Uterus (tissue), 3 donors: ENCODE measurements at regions not wholly inside any gene's neighbourhood (a gene's known extent, or its start where the extent isn't known, plus 50 kb on each side); places are given as distances from the start of the nearest gene placed in this dataset.
"Not testable (repeated sequence)": the region's sequence is repeated elsewhere in the genome, so short reads cannot be mapped to it uniquely, and the experiment has no call there.

Experiments
- DNase-seq, 2 donors: peaks; one replicate each; pipeline ENCODE4 v3.0.0-alpha.2; 2019 to 2020
- H3K27ac ChIP-seq, 2 donors: fragments of 200-600 bp; sonication (generic); 1 replicate in 1 of 2; 2 replicates in 1 of 2; pipeline ENCODE4 v1.5.1; 2016 to 2018
- H3K27me3 ChIP-seq, 2 donors: fragments of 200-600 bp; sonication (generic); one replicate each; pipeline ENCODE4 v1.5.1; 2018 to 2019; ENCODE audit warnings: control low read depth in 1 of 2
- H3K36me3 ChIP-seq, 2 donors: fragments of 200-600 bp; sonication (generic); one replicate each; pipeline ENCODE4 v1.5.1; 2019; ENCODE audit warnings: control low read depth in 1 of 2
- H3K4me1 ChIP-seq, 2 donors: fragments of 200-600 bp; sonication (generic); one replicate each; pipeline ENCODE4 v1.5.1; 2018 to 2019; ENCODE audit warnings: control low read depth in 1 of 2
- H3K4me3 ChIP-seq, 2 donors: fragments of 200-600 bp; sonication (generic); 1 replicate in 1 of 2; 2 replicates in 1 of 2; pipeline ENCODE4 v1.5.1; 2018 to 2019; ENCODE audit warnings: mild to moderate bottlenecking in 1 of 2
- H3K9me3 ChIP-seq, 2 donors: fragments of 200-600 bp; sonication (generic); one replicate each; pipeline ENCODE4 v1.5.1; 2019; ENCODE audit warnings: control low read depth in 1 of 2
- POLR2A ChIP-seq, 2 donors: fragments of 450-650 bp; IDR thresholded peaks; one replicate each; pipeline ENCODE4 v1.6.1; 2016; ENCODE audit warnings: antibody characterized with exemption in 2 of 2, mild to moderate bottlenecking in 1 of 2, moderate library complexity in 1 of 2
- intact Hi-C: fragments of 100-400 bp; cut with DNase I; formaldehyde crosslinking; loops from one replicate; pipeline ENCODE4 v1.15.1; 2023; ENCODE audit warnings: low total_unique reads
- TF ChIP-seq, protein P1 (sequence below), 4 experiments: fragments of 200-600 bp in 2 of 4; fragments of 450-650 bp in 2 of 4; sonication (generic) in 2 of 4; IDR thresholded peaks; one replicate each; pipeline ENCODE4 v1.5.1; 2016 to 2019; ENCODE audit warnings: antibody characterized with exemption in 4 of 4, mild to moderate bottlenecking in 2 of 4, moderate library complexity in 1 of 4
- donor health status: DM: yes; HTN: yes; CAD: no.

DNA sequence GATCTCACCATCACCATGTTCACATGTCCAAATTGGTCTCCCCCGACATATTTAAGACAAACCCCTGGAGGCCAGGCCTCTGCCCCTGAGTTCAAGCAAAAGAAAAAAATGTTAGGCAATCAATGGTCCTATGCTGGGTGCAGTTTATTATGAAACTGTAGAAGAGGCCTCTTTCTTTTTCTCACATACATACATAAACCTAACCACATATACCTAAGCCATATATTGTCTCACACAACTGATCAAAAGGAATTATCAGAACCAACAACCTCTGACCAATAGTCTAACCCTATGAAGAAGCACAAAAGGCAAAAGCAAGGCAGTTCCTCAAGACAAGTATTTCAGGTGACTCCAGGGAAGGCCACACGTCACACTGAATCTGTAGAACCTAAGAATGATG, 49.9 kb downstream of the ILRUN start:
- no peaks in the 10 kb centered on the region for H3K9me3 ChIP-seq
- no peak overlapping the region for H3K27ac ChIP-seq
- no peaks in the 10 kb centered on the region for H3K4me1 ChIP-seq
- no peak for DNase-seq
- H3K36me3 ChIP-seq = no peaks in the 10 kb centered on the region
- H3K4me3 ChIP-seq = no peak overlapping the region
- no peaks in the 10 kb centered on the region for H3K27me3 ChIP-seq
- intact Hi-C loops = no loop called here
- no peak for TF ChIP-seq POLR2A (IDR thresholded peaks at IDR 0.05)
- TF ChIP-seq, protein P1, sequence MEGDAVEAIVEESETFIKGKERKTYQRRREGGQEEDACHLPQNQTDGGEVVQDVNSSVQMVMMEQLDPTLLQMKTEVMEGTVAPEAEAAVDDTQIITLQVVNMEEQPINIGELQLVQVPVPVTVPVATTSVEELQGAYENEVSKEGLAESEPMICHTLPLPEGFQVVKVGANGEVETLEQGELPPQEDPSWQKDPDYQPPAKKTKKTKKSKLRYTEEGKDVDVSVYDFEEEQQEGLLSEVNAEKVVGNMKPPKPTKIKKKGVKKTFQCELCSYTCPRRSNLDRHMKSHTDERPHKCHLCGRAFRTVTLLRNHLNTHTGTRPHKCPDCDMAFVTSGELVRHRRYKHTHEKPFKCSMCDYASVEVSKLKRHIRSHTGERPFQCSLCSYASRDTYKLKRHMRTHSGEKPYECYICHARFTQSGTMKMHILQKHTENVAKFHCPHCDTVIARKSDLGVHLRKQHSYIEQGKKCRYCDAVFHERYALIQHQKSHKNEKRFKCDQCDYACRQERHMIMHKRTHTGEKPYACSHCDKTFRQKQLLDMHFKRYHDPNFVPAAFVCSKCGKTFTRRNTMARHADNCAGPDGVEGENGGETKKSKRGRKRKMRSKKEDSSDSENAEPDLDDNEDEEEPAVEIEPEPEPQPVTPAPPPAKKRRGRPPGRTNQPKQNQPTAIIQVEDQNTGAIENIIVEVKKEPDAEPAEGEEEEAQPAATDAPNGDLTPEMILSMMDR (IDR thresholded peaks at IDR 0.05) = no peak

GRCh38 chr6:34645627-34646026, 50.9 kb downstream of the ILRUN start:
- no peaks in the 10 kb centered on the region for H3K36me3 ChIP-seq
- TF ChIP-seq, protein P1 (IDR thresholded peaks at IDR 0.05) = no peak
- TF ChIP-seq POLR2A (IDR thresholded peaks at IDR 0.05) = no peak
- no peaks in the 10 kb centered on the region for H3K9me3 ChIP-seq
- H3K4me3 ChIP-seq = no peak overlapping the region
- intact Hi-C loops = no loop called here
- no peaks in the 10 kb centered on the region for H3K27me3 ChIP-seq
- no peak for DNase-seq
- no peak overlapping the region for H3K27ac ChIP-seq
- H3K4me1 ChIP-seq = no peaks in the 10 kb centered on the region

- Histone ChIP-seq H3K27me3 (no peaks in the 10 kb centered on the region), H3K4me3 (no peak overlapping the region), H3K27ac (no peak overlapping the region), H3K36me3 (no peaks in the 10 kb centered on the region), H3K9me3 (no peaks in the 10 kb centered on the region), H3K4me1 (no peaks in the 10 kb centered on the region)
- no peak for TF ChIP-seq POLR2A (IDR thresholded peaks at IDR 0.05)
- TF ChIP-seq, protein P1 (IDR thresholded peaks at IDR 0.05) = no peak
- DNase-seq = no peak
- intact Hi-C loops = no loop called here
These were observed 51.9 kb downstream of the ILRUN start for GRCh38 chr6:34644716-34645115.

GRCh38 chr6:34642427-34642826, 54.1 kb downstream of the ILRUN start:
- Histone ChIP-seq H3K27ac (no peak overlapping the region), H3K4me3 (no peak overlapping the region), H3K4me1 (no peaks in the 10 kb centered on the region), H3K9me3 (no peaks in the 10 kb centered on the region), H3K36me3 (no peaks in the 10 kb centered on the region), H3K27me3 (no peaks in the 10 kb centered on the region)
- intact Hi-C loops = no loop called here
- DNase-seq = no peak
- TF ChIP-seq POLR2A (IDR thresholded peaks at IDR 0.05) = no peak
- TF ChIP-seq, protein P1 (IDR thresholded peaks at IDR 0.05) = no peak

GRCh38 chr6:34640074-34640849, 56.3 kb downstream of the ILRUN start:
- H3K9me3 ChIP-seq, DNase-seq, H3K4me1 ChIP-seq, H3K4me3 ChIP-seq, H3K27ac ChIP-seq, H3K27me3 ChIP-seq, H3K36me3 ChIP-seq, intact Hi-C loops: not testable (repeated sequence)
